ENCODE measurements at regions not wholly inside any gene's neighbourhood (a gene's known extent, or its start where the extent isn't known, plus 50 kb on each side); places are given as distances from the start of the nearest gene placed in this dataset.

GRCh38 chr2:12001621-12002020 is 255.2 kb downstream of the LPIN1 start:
- no peak for TF ChIP-seq CTCF (IDR thresholded peaks at IDR 0.05)
- no peak for TF ChIP-seq EZH2 (IDR thresholded peaks at IDR 0.05)
